Stimulated activated CD8-positive, alpha-beta memory T cell treated with anti-CD3 and anti-CD28 coated beads, Interleukin-12 subunit alpha, Interleukin-12 subunit beta, amount 100 ng/mL, for 4 hours (primary cell): ENCODE measurements at regions not wholly inside any gene's neighbourhood (a gene's known extent, or its start where the extent isn't known, plus 50 kb on each side); places are given as distances from the start of the nearest gene placed in this dataset.
"Not testable (repeated sequence)": the region's sequence is repeated elsewhere in the genome, so short reads cannot be mapped to it uniquely, and the experiment has no call there.

Experiments used
- DNase-seq: peaks from one replicate; pipeline ENCODE4 v3.0.0-alpha.2; 2020; ENCODE audit warnings: low read depth

DNA sequence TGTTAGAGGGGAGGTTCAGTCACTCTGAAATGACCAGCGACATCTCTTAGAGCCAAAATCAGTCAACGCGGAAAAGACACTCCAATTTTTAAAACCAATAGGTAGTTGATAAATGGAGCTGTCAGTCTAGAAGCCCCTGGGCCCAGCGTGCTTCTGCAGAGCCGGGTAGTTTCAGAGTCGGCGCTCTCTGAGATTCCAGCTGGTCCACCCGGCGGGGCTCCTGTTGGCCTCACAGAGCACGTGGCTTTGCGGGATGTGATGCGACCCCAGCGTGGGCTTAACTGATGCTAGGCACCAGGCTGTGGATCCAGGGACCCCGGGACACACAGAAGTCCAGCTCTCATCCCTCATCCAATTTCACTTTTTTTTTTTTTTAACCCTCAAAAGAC lies 245.9 kb downstream of the BCL2L11 start:
- not testable (repeated sequence) for DNase-seq

DNA sequence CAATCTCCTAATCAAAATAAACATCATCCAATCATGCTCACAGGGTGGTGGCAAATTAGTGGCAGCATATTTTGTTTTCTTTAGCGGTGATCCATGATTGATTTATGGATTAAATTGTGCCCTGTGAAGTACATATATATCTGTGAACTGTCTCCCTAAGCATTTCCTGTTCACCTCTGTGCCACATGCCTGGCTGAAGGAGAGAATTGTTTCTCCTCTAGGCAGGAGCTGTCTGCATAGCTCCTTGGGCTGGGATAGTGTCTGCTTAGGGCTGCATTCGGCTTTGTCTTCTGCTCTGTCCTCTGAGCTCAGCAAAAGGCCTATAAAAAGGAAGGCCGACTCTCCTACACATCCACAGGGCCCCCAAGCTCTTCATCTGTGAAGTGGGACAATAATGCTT lies 246.4 kb downstream of the BCL2L11 start:
- not testable (repeated sequence) for DNase-seq

- not testable (repeated sequence) for DNase-seq
These were observed 247.2 kb downstream of the BCL2L11 start for GRCh38 chr2:111367871-111368270.

DNA sequence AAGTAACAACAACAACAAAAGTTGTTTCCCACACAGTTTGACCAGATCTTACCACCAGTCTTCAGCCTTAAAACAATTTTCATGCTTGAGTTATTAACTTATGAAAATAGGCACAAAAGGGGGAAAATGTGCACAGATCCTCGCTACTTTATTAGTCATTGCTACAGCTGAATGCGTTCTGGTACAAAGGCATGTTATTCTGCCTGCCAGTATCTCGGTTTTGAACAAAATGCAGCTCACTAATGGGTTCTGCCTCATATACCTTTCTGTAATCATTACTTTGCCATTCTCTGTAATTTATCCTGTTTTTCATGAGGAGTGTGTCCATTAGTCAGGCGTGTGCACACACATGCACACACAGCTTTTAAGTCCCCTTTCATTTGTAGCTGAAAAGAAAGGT lies 247.6 kb downstream of the BCL2L11 start:
- not testable (repeated sequence) for DNase-seq

GRCh38 chr2:111373060-111373459 lies 252.3 kb downstream of the BCL2L11 start:
- not testable (repeated sequence) for DNase-seq

DNA sequence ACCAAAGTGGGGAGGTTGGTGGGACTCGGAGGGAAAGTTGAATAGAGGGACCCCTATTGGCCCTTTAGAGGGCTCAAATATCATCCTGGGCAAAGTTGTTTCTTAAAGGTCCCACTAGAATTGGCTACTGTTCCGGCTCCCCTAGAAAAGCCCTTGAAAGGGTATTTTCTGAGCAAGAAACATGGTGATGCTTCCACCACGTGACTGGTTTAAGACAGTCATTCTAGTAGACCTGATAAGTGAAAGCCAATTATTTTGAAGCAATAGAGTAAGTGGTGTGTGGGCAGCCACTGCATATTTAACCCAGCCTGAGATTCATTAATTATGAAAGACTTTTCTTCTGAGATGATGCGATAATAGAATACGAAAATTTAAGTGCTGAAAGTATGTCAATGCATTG lies 253.3 kb downstream of the BCL2L11 start:
- DNase-seq, result not testable (repeated sequence)

GRCh38 chr2:111374734-111375133 lies 254.0 kb downstream of the BCL2L11 start:
- not testable (repeated sequence) for DNase-seq

GRCh38 chr2:111375320-111375883 lies 254.7 kb downstream of the BCL2L11 start:
- not testable (repeated sequence) for DNase-seq

DNA sequence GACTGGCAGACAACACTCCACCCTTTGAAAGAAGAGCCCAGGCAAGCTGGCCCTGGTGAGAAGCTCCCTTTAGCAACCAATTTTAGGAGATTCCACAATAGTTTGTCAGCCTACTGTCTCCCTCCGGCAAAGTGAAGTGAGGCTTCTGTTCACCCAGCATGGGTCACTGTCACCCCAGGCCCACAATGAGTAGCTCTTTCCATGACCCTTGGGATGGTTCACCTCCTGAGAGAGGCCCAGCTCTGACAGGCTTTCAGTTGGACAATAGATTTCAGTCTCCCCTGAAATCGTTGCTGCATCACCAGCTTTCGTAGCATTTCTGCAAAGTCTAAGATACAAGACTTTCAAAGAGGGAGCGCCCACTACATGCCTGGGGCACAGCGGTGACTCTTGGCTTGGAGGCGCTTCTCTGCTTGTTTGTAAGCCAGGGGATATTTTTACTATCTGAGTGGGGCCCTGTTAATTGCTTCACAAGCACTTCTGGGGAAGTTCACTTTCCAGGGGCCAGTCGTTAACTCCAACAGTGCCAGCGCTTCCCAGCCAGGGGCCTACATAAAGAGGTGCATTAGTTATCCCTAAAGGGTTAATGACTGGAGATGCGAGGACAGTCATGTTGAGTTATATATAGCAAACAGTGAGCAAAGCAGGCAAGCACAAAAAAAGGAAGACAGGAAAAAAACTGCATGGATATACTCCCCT lies 255.7 kb downstream of the BCL2L11 start:
- DNase-seq, result not testable (repeated sequence)

DNA sequence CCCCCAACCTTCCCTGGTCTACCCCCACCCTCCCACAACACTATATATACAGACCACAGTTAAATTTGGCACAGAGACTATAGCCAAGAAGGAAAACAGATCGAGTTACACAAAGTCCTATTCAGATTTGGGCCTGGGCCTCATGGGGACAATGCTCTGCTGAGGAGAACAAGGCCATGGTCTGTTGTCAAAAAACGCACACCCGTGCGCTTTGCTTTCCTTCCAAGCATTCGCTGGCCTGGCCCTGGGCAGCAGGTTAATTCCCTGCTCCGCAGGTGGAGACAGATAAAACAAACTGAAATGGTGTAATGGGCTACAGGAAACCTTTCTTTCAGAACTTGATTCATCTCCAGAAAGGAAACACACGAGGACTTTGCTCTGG lies 256.2 kb downstream of the BCL2L11 start:
- DNase-seq, result not testable (repeated sequence)

DNA sequence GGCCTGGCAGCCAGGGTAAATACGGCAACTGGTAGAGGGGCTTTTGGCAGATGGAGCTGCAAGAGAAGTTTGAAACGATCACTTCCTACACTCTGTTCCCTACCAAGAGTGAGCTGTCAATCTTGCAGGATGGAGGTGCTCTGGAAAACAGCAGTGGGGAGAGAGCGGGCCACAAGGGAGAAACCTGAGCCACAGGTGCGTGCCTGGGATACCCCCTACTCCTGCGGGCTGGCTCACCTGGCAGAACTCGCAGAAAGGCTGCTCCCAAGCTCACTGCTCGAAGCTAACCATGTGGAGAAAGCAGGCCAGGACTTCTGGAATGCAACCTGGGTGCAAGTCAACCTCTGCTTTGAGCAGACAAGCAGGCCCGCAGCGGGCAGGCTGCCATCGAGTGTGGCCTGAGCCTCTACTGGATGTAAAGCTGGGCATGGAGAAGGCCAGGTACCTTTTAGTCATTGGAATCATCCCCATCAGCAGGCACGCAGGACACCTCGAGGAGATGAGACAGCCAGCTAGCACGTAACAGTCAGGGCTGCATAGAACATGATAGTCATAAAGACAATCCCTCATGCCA lies 256.8 kb downstream of the BCL2L11 start:
- not testable (repeated sequence) for DNase-seq

DNA sequence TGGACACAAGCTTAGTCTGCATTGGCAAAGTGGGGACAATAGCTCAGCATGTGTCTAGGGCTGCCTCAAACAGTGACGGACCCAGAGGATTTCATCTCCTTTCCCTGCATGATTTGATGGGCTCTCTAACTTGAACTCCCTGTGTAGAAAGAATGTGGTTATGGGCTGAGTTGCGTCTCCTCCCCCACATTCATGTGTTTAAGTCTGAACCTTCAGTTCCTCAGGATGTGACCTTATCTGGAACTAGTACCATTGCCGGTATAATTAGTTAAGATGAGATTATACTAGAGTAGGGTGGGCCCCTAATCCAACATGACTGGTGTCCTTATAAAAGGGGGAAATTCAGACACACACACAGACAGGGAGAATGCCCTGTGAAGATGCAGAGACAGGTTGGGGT lies 257.6 kb downstream of the BCL2L11 start:
- DNase-seq, result not testable (repeated sequence)

DNA sequence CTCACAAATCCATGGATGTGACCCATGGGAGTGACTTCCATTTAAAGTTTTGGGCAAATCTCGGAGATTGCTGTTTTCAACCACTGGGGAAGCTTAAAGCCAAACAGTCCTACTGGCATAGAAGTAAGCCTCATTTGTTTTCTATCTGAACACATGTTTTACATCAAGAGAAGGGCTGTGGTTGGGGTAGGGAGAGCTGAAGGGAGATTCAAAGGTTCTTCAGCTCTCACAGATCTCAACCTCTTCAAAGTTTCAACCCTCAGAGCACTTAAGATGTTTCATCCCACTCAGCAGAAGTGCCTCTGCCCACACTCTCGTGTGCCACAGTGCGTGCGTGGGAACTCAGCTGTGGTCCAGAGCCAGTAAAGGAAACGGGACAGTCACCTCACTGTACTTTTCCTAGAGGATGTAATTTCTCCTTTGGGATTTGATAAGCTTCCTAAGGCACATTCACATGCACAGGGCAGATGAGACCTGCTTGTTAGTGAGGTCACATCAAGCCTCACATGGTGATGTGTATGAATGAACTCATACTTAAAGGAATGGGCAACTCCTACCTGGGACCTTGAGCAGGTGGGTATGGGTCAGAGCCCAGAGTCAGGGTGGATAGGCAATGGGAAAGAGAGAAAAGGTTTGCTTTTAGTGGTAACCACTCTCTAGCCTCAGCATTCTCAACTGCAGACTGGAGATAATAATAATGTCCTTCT lies 260.2 kb downstream of the BCL2L11 start:
- DNase-seq, result not testable (repeated sequence)

- DNase-seq, result not testable (repeated sequence)
These were observed 261.0 kb downstream of the BCL2L11 start for GRCh38 chr2:111381530-111382306.

DNA sequence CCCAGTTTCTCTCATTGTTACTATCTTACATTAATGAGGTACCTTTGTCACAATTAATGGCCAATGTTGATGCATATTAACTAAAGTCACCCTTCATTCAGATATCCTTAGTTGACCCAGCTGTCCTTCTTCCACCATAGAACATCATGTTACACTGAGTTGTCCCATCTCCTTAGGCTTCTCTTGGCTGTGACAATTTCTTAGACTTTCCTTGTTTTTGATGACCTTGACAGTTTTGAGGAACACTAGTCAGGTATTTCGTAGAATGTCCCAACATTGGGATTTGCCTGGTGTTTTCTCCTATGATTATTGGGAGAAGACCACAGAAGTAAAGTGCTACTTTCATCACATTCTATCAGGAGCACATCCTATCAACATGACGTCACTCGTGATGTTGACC lies 261.8 kb downstream of the BCL2L11 start:
- not testable (repeated sequence) for DNase-seq

DNA sequence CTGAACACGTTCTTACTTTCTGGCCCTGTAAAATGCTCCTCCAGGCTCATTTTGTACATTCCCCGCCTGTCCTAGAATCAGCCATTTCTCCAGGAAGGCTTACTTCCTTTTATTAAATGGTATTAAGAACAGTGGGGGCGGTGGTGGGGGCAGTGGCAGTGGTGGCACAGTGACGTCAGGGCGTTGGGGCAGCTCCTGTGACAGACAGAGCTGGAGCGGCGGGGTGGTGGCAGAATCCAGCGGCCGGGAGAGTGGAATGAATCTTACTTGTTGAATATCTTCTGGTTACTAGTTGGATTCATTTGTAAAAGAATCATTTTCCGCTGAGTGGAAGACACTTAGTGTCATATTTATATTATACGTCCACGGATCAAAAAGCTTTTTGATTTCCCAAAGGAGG lies 262.6 kb downstream of the BCL2L11 start:
- DNase-seq, result not testable (repeated sequence)

GRCh38 chr2:111385226-111385957 lies 264.7 kb downstream of the BCL2L11 start:
- not testable (repeated sequence) for DNase-seq

DNA sequence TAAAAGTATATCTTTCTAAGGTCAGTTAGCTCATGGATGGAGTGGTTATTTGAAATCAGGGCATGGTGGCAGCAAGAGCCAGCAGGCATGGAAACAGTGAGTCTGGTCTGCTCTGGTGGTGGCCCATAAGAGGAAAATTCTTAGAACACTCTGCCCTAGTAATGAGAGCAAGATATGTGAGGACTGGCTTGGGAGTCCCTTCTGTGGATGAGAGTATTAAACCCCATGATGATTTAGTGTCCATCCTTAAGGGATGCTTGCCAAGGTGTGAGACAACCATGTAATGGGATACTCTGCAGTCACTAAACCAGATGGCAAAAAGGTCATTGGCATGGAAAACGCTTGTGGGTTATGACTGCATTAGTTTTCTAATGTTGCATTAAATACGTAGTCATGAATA lies 269.9 kb downstream of the BCL2L11 start:
- not testable (repeated sequence) for DNase-seq

- DNase-seq, result not testable (repeated sequence)
These were observed 274.8 kb downstream of the BCL2L11 start for GRCh38 chr2:111395350-111396128.

- DNase-seq, result not testable (repeated sequence)
These were observed 280.0 kb downstream of the BCL2L11 start for GRCh38 chr2:111400598-111401253.
